HG02798 (cell line): ENCODE measurements at regions not wholly inside any gene's neighbourhood (a gene's known extent, or its start where the extent isn't known, plus 50 kb on each side); places are given as distances from the start of the nearest gene placed in this dataset.
"Not testable (repeated sequence)": the region's sequence is repeated elsewhere in the genome, so short reads cannot be mapped to it uniquely, and the experiment has no call there.

ENCODE experiments used
- ATAC-seq: cut with Tn5 transposase; IDR thresholded peaks from one replicate; pipeline ENCODE4 v1.9.1; 2021; ENCODE audit warnings: mild to moderate bottlenecking; ENCODE audit not compliant: unreplicated experiment, poor library complexity

- ATAC-seq = no peak
These were observed 277.8 kb upstream of the CYRIA start for GRCh38 chr2:16943279-16943958.

DNA sequence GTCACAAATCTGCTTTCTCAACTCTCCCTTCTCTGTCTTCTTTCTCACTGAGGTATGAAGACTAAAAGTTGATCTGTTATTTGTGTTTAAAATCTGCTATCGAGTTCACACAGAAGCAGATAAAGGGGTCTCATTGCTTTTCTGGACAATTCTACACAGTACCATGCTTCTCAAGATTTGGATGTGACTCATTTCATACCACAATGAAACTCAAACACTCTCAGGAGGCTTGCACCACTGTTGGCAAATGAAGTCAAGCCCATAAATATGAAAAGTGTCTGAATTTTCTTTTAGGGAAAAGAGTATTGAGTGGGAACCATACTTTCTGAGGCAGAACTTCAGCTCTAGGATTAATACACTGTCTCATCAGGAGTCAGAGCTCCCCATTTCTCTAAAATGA, 274.6 kb upstream of the CYRIA start:
- ATAC-seq = no peak

DNA sequence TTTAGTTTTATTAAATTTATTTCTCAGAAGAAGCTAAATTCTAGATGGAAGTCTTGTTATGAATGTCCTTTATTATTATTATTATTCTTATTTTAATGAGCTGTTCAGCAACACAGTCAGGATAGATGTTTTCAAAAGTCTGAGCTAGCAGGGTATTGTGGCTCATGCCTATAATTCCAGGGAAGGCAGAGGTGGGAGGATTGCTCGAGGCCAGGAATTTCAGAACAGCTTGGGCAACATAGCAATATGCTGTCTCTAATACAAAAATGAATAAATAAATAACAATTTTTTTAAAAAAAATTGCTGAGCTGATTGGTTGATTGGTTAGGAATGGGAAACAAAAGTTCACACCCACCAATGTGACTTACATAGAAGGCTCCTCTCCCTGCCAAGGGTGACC, 274.1 kb upstream of the CYRIA start:
- no peak for ATAC-seq

- no peak for ATAC-seq
These were observed 267.7 kb upstream of the CYRIA start for GRCh38 chr2:16933355-16933754.

DNA sequence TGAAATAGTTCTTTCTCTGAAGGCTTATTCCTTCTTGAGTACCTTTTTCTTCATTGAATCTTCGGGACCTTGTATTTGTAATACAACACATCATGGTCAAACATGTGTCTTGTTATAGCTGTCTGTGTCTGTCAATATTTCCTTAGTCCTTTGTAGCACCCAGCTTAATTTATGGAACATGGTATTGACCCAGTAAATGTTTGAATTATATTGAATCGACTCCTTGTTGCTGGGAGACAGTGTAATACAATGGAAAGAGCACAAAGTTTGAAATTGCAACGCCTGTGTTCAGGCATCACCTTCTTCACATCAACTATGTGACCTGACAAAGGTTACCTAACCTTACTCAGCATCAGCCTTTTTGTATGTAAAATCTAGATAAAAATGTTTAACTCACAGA, 267.2 kb upstream of the CYRIA start:
- ATAC-seq = no peak

- ATAC-seq = no peak
These were observed 265.8 kb upstream of the CYRIA start for GRCh38 chr2:16931441-16931840.

DNA sequence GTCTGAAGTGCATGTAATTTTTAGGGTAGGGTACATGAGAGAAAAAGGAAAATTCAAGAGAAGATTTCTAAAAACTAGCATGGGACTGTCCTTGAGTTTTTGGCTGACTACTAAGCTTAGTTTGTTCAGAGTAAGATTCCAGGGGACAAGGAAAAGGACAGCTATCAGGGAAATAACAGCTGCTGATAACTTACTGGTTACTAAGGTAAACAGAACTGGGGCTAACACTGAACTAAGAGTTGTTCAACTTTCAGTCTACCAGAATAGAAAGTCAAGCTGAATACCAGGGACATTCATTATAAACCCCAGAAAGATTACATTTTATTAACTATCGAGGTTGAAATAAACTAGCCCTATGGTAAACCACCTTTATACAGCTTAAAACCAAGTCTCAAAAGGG, 261.8 kb upstream of the CYRIA start:
- ATAC-seq = no peak

- no peak for ATAC-seq
These were observed 259.5 kb upstream of the CYRIA start for GRCh38 chr2:16925145-16925544.

GRCh38 chr2:16915341-16915755, 249.7 kb upstream of the CYRIA start:
- ATAC-seq = not testable (repeated sequence)

GRCh38 chr2:16911746-16912145, 246.1 kb upstream of the CYRIA start:
- no peak for ATAC-seq

DNA sequence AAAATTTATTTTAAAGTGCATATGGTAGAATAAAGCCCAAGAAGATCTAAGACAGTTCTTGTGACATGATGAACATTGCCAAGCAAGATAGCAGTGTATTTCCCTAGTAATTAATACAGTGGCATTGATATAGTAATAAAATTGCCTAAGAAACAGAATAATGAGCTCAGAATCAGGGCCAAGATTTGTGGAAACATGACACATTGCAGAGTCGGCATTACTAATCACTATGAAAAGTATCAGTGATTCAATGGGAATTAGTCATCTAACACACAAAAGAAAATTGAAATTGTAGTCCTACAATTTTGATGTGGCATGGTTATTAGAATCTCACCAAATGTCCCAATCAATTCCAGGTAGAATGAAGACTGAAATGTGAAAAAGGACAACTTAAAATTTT, 243.0 kb upstream of the CYRIA start:
- ATAC-seq = no peak

- ATAC-seq = no peak
These were observed 242.1 kb upstream of the CYRIA start for GRCh38 chr2:16907645-16908282.

DNA sequence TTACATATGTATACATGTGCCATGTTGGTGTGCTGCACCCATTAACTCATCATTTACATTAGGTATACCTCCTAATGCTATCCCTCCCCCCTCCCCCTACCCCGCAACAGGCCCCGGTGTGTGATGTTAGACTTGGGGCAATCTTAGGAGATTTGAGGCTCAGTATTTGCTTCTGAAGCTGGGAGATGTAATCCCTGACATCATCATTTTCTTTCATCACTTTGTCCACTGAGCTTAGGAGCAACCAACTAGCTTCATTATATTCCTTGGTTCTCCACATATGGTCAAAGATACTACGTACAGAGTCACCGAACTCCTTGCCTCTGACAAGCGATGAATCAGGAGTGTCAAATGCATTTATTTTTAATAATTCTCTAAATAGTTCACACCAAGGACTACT, 239.7 kb upstream of the CYRIA start:
- ATAC-seq = not testable (repeated sequence)

GRCh38 chr2:16900405-16901025, 234.9 kb upstream of the CYRIA start:
- ATAC-seq = peak; percentile 71

GRCh38 chr2:16899958-16900357, 234.3 kb upstream of the CYRIA start:
- ATAC-seq = peak; percentile 16

GRCh38 chr2:16890081-16890480, 224.4 kb upstream of the CYRIA start:
- no peak for ATAC-seq

DNA sequence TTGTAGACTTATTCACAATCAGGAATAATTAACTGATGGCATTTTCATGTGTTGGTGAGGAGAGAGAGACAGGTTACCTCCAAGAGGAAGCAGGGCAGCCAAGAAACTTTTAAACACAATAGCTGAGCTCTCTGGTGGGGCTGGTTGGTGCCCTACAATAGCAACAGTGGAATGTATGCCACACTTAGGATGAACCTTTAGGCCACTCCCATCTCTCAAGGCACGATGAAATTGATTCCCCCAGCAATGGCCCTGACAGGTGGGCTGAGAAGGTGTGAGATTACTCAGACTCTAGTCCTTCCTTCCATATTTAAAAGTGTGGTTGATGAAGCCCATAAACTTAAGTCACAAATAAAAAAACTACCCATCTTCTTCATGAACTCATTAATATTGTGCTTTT, 219.4 kb upstream of the CYRIA start:
- ATAC-seq = no peak

DNA sequence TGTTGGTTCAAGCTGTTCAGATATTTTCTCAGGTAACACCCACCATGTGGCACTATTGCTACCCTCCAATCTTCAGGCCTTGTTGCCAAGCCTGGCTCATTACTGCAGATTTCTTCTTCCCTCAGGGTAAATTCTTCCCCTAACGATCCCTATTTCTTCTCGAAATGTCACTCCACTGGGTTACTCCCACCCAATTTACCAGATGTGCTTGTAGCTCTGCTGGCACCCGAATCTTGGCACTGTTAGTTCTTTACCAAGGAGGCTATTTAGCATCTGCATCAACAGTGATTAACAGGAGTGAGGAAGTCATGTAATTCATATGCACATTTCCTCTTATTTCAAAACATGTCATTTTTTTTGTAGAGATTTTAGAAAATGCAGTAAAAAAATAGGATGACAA, 217.1 kb upstream of the CYRIA start:
- ATAC-seq = no peak

- no peak for ATAC-seq
These were observed 215.5 kb upstream of the CYRIA start for GRCh38 chr2:16881122-16881521.

DNA sequence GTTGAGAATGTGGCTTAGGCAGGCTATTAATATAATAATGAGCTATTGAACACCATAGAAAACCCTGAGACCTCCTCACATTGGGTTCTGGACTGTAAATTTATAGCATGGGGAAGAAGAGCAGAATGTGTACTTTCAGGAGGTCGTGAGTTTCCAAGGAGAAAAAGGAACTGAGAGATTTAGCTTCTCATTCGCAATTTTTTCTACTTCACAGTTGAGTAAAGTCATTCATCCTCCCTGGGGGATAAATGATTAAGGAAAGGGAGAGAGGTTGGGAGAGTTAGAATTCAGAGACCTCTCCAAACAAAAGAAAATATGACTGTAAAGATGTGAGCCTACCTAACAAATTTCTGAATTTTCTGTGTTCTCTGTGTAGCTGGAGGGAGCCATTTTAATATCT, 205.8 kb upstream of the CYRIA start:
- ATAC-seq = no peak

DNA sequence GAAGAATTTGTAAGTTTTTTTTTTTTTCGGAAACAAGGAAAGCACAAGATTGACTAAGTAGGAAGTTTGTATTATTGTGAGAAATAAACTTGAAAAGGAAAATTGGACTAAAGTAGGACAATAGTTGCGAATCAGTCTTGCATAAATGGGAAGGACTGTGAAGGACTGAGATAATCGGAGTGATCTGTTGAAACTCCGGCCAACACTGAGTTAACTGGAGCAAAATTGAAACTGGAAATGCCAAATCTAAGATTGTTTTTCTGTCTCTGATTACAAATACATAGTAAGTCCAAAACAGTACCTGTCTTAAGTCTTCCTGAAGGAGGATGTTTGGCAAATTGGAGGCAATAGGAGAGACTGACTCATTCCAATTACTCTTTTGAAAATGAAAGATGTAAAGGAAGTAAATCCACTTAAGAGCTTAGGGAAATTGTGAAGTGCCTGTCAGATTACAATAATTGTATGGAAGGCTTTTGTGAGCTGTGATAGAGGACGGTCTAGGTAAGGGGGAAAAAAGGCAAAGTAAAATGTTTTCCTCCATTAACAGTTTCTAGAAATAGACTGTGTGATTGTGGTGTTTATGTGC, 204.9 kb upstream of the CYRIA start:
- no peak for ATAC-seq
